NT2/D1 (cell line): ENCODE measurements at regions not wholly inside any gene's neighbourhood (a gene's known extent, or its start where the extent isn't known, plus 50 kb on each side); places are given as distances from the start of the nearest gene placed in this dataset.

Experiments
- DNase-seq: peaks from one replicate; pipeline ENCODE4 v3.0.0-alpha.2; 2011; ENCODE audit warnings: low read depth, low spot score
- H3K27me3 ChIP-seq: 2 replicates; pipeline ENCODE4 v1.6.0; 2011; ENCODE audit warnings: mild to moderate bottlenecking; ENCODE audit not compliant: insufficient read length, insufficient read depth
- H3K36me3 ChIP-seq: 2 replicates; pipeline ENCODE4 v1.6.1; 2011; ENCODE audit warnings: mild to moderate bottlenecking, low read length, mixed read lengths; ENCODE audit not compliant: insufficient read depth, insufficient read length
- H3K4me1 ChIP-seq: 2 replicates; pipeline ENCODE4 v1.5.1; 2011; ENCODE audit not compliant: insufficient read depth, insufficient read length
- H3K4me3 ChIP-seq: 2 replicates; pipeline ENCODE4 v1.5.1; 2011; ENCODE audit warnings: low read depth; ENCODE audit not compliant: insufficient read length
- H3K9ac ChIP-seq: 2 replicates; pipeline ENCODE4 v1.6.0; 2011; ENCODE audit warnings: low read depth; ENCODE audit not compliant: insufficient read length
- H3K9me3 ChIP-seq: 2 replicates; pipeline ENCODE4 v1.5.1; 2011; ENCODE audit warnings: mild to moderate bottlenecking, low read length; ENCODE audit not compliant: insufficient read depth
- SUZ12 ChIP-seq: IDR thresholded peaks from 2 replicates; pipeline ENCODE4 v1.6.1; 2011; ENCODE audit not compliant: insufficient read length, insufficient read depth; ENCODE audit errors: extremely low read depth
- YY1 ChIP-seq: IDR thresholded peaks from 2 replicates; pipeline ENCODE4 v1.6.1; 2011; ENCODE audit not compliant: insufficient read length, insufficient read depth
- ZNF274 ChIP-seq: IDR thresholded peaks from 2 replicates; pipeline ENCODE4 v1.6.1; 2011; ENCODE audit warnings: mild to moderate bottlenecking, low read depth, low read length

DNA sequence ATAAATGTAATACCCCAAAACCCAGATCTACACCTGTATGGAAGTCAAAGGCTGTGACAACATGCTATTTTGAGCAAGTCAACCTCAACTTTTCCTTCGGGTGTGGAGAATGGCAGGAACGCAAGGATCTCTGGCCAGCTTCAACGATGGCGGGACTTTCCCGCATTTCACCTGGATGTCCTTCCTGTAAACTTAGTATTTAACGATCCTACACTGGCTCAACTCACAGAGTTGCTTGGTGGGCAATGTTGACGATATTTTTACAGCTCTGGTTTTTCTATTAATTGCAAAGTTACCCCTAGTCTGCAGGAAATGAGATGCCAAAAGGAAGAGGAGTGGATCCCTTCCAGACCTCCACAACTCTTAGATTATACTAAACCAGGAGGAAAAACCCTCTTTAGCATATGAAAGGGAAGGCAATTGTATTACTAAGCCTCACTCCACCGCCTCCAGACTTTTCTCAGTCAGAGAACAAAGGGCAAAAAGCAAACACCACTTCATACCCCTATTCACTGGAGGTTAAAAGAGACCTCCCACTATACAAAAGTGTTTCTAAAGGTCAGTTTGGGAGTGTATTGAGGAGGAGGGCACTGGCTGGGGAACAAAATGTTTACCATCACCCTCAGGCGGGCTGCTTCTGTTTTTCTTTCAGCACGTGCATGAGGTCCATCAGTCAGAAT, 56.5 kb upstream of the ACVR1 start:
- H3K4me1 ChIP-seq = no peaks in the 10 kb centered on the region
- no peaks in the 10 kb centered on the region for H3K36me3 ChIP-seq
- DNase-seq = peak; percentile 94
- H3K27me3 ChIP-seq = peaks cover 32% of the 10 kb centered on the region
- TF ChIP-seq ZNF274 = no peak
- H3K4me3 ChIP-seq = peak overlapping the region; percentile 1
- peak overlapping the region; percentile 34 for H3K9ac ChIP-seq
- 0 out of 2 replicates have a peak, but pooled peaks cover 5% of the 10 kb centered on the region for H3K9me3 ChIP-seq

DNA sequence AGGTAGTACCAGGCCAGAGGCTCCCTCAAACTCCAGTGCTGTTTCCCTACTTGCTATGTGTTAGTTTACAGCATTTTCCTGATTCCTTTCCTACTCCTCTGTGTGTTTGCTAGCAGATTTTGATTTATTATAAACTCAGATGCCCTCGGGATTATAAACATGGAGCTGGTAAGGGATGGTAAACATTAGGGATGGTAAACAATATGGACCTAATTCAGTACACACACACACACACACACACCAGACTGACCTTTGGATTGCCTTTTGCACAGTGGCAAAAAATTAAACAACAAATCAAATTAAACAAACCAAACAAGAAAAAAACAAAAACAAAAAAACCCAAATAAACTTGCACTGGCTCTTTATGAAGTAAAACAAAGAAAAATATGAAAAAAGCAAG, 55.4 kb upstream of the ACVR1 start:
- TF ChIP-seq YY1 = no peak
- TF ChIP-seq ZNF274 = no peak
- no peak for TF ChIP-seq SUZ12
- H3K36me3 ChIP-seq = no peaks in the 10 kb centered on the region
- H3K9ac ChIP-seq = no peak overlapping the region
- 0 out of 2 replicates have a peak, but pooled peaks cover 5% of the 10 kb centered on the region for H3K9me3 ChIP-seq
- no peak for DNase-seq
- peaks cover 32% of the 10 kb centered on the region for H3K27me3 ChIP-seq
- H3K4me1 ChIP-seq = no peaks in the 10 kb centered on the region
- no peak overlapping the region for H3K4me3 ChIP-seq

DNA sequence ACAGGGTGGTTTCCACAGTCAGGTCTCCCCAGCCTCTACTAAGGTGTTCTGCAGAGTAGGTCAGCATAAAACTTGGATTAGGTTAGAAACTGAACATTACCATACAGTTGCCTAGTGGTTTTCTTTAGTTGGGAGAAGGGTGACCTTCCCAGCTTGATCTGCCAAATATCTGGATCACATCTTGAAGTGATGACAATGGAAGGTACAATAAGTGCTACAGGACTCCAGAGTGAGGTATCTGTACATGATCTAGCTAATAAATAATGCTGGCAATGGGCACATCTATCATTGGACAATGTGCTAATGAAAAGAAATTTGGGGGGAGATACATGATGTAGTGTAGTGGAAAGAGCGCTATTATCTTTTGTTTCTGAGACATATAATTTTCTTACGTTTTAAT, 54.6 kb upstream of the ACVR1 start:
- no peak for TF ChIP-seq SUZ12
- TF ChIP-seq YY1 = no peak
- no peak for TF ChIP-seq ZNF274
- no peaks in the 10 kb centered on the region for H3K4me1 ChIP-seq
- H3K4me3 ChIP-seq = no peak overlapping the region
- peaks cover 32% of the 10 kb centered on the region for H3K27me3 ChIP-seq
- no peak for DNase-seq
- no peak overlapping the region for H3K9ac ChIP-seq
- 0 out of 2 replicates have a peak, but pooled peaks cover 5% of the 10 kb centered on the region for H3K9me3 ChIP-seq
- no peaks in the 10 kb centered on the region for H3K36me3 ChIP-seq

DNA sequence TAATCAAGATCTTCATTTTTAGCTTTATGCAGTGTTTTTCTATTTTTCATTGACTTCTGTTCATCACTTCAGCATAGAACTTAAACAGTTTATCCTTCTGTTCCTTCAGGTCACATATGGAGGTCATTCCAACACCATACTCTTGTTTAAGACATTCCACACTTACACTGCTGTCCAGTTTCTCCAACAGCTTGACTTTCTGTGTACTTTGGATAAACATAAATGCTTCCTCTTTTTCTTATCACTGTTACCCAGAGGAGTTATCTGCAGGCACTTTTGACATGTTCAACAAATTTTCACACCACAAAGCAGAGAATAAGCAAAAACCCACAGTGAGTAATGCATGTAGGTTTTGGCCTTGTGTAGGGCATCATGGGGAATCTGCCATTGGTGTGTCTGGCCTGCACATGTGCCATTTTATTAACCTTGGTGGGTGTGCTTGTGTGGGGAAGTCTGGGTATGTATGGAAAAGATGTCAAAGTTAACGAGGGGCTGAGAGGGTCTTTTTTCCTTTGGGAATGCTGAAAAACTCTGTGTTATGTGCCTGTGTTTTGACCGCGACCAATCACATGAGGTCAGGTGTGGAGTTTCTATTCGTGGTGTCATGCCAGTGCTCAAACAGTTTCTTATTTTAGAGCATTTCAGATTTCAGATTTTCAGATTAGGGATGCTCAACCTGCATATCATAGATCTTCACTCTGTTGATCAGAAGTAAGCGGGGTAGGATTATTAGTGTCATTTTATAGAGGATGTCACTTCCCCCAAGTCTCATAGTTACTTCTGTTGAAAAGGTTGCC, 53.9 kb upstream of the ACVR1 start:
- DNase-seq = no peak

DNA sequence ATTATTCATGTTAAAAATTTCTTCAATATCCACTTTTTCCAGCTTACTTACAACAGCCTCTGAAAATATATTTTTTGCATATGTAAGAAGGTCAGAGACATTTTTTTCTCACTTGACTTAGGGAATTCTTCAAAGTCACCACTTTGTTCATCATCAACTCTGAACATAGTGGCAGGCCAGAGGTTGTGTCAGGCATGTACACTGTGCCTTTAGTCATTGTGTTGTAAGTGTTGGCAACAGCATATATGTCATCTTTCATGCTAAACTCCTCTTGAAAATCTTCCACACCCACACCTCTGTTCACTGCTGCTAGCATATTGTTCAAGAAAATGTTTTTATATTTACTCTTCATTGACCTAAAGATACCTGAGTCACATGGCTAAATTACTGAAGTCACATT, 52.2 kb upstream of the ACVR1 start:
- 0 out of 2 replicates have a peak, but pooled peaks cover 5% of the 10 kb centered on the region for H3K9me3 ChIP-seq
- H3K4me3 ChIP-seq = no peak overlapping the region
- H3K36me3 ChIP-seq = no peaks in the 10 kb centered on the region
- DNase-seq = no peak
- peaks cover 19% of the 10 kb centered on the region for H3K27me3 ChIP-seq
- H3K4me1 ChIP-seq = no peaks in the 10 kb centered on the region
- no peak for TF ChIP-seq YY1
- TF ChIP-seq ZNF274 = no peak
- TF ChIP-seq SUZ12 = no peak
- H3K9ac ChIP-seq = no peak overlapping the region

More for the DNA sequence above, 53.9 kb upstream of the ACVR1 start:
- Histone ChIP-seq H3K9me3 (0 out of 2 replicates have a peak, but pooled peaks cover 5% of the 10 kb centered on the region), H3K4me1 (no peaks in the 10 kb centered on the region), H3K36me3 (no peaks in the 10 kb centered on the region), H3K9ac (no peak overlapping the region), H3K4me3 (no peak overlapping the region), H3K27me3 (peaks cover 31% of the 10 kb centered on the region)
- TF ChIP-seq SUZ12 = no peak

DNA sequence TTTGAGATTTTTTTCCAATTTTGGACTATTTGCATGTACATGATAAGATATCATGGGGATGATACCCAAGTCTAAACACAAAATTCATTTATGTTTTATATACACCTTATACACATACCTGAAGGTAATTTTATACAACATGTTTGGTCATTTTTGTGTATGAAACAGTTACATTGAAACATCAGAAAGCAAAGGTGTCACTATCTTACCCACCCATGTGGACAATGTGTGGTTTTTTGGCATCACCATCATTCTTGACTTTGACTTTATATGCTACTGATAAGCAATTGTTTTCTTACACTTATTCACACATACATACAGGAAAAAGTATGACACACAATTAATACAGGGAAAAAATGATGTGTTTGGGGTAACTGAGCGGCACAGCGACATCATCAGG, 51.0 kb upstream of the ACVR1 start:
- Histone ChIP-seq H3K36me3 (no peaks in the 10 kb centered on the region), H3K4me1 (no peaks in the 10 kb centered on the region), H3K9me3 (0 out of 2 replicates have a peak, but pooled peaks cover 5% of the 10 kb centered on the region), H3K27me3 (peaks cover 19% of the 10 kb centered on the region), H3K9ac (no peak overlapping the region), H3K4me3 (no peak overlapping the region)
- TF ChIP-seq YY1 (no peak), ZNF274 (no peak), SUZ12 (no peak)
- no peak for DNase-seq
